ENCODE measurements at regions not wholly inside any gene's neighbourhood (a gene's known extent, or its start where the extent isn't known, plus 50 kb on each side); places are given as distances from the start of the nearest gene placed in this dataset.

GRCh38 chr1:184843732-184844495 lies 89.3 kb upstream of the EDEM3 start:
- TF ChIP-seq, protein P1, sequence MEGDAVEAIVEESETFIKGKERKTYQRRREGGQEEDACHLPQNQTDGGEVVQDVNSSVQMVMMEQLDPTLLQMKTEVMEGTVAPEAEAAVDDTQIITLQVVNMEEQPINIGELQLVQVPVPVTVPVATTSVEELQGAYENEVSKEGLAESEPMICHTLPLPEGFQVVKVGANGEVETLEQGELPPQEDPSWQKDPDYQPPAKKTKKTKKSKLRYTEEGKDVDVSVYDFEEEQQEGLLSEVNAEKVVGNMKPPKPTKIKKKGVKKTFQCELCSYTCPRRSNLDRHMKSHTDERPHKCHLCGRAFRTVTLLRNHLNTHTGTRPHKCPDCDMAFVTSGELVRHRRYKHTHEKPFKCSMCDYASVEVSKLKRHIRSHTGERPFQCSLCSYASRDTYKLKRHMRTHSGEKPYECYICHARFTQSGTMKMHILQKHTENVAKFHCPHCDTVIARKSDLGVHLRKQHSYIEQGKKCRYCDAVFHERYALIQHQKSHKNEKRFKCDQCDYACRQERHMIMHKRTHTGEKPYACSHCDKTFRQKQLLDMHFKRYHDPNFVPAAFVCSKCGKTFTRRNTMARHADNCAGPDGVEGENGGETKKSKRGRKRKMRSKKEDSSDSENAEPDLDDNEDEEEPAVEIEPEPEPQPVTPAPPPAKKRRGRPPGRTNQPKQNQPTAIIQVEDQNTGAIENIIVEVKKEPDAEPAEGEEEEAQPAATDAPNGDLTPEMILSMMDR (IDR thresholded peaks at IDR 0.05) = no peak
- TF ChIP-seq POLR2A (IDR thresholded peaks at IDR 0.05) = no peak
- TF ChIP-seq POLR2AphosphoS5 (IDR thresholded peaks at IDR 0.05) = peak in 1 of 3 donors; percentile 17
- TF ChIP-seq EP300 (IDR thresholded peaks at IDR 0.05) = no peak

Measured in stomach (tissue), 4 donors.